HG03280 (cell line): ENCODE measurements at regions not wholly inside any gene's neighbourhood (a gene's known extent, or its start where the extent isn't known, plus 50 kb on each side); places are given as distances from the start of the nearest gene placed in this dataset.

Experiments used
- ATAC-seq: cut with Tn5 transposase; IDR thresholded peaks from one replicate; pipeline ENCODE4 v1.9.1; 2021; ENCODE audit warnings: mild to moderate bottlenecking, moderate library complexity; ENCODE audit not compliant: unreplicated experiment

- ATAC-seq = no peak
These were observed 135.4 kb downstream of the TMEM17 start for GRCh38 chr2:62370321-62371250.

- no peak for ATAC-seq
These were observed 136.3 kb downstream of the TMEM17 start for GRCh38 chr2:62369541-62370202.

- ATAC-seq = no peak
These were observed 141.0 kb downstream of the TMEM17 start for GRCh38 chr2:62364791-62365528.

GRCh38 chr2:62363166-62363565, 142.8 kb downstream of the TMEM17 start:
- peak; percentile 70 for ATAC-seq

- ATAC-seq = peak; percentile 39
These were observed 143.4 kb downstream of the TMEM17 start for GRCh38 chr2:62362561-62362960.

GRCh38 chr2:62361964-62362363, 144.0 kb downstream of the TMEM17 start:
- ATAC-seq = no peak

- no peak for ATAC-seq
These were observed 151.0 kb downstream of the TMEM17 start for GRCh38 chr2:62354771-62355561.

- ATAC-seq = no peak
These were observed 154.0 kb downstream of the TMEM17 start for GRCh38 chr2:62352031-62352430.

- no peak for ATAC-seq
These were observed 153.9 kb downstream of the B3GNT2 start for GRCh38 chr2:62349788-62350187.

GRCh38 chr2:62348700-62349099, 152.8 kb downstream of the B3GNT2 start:
- no peak for ATAC-seq

- ATAC-seq = no peak
These were observed 151.8 kb downstream of the B3GNT2 start for GRCh38 chr2:62347563-62348270.

- ATAC-seq = no peak
These were observed 148.6 kb downstream of the B3GNT2 start for GRCh38 chr2:62344472-62344871.

GRCh38 chr2:62343636-62344337, 147.9 kb downstream of the B3GNT2 start:
- ATAC-seq = no peak

GRCh38 chr2:62343206-62343605, 147.3 kb downstream of the B3GNT2 start:
- no peak for ATAC-seq

GRCh38 chr2:62340994-62341484, 145.1 kb downstream of the B3GNT2 start:
- ATAC-seq = peak; percentile 60

- ATAC-seq = no peak
These were observed 143.9 kb downstream of the B3GNT2 start for GRCh38 chr2:62339837-62340236.

- no peak for ATAC-seq
These were observed 143.5 kb downstream of the B3GNT2 start for GRCh38 chr2:62339413-62339812.

GRCh38 chr2:62338111-62338510, 142.2 kb downstream of the B3GNT2 start:
- ATAC-seq = no peak

- ATAC-seq = no peak
These were observed 141.5 kb downstream of the B3GNT2 start for GRCh38 chr2:62337403-62337802.
